AG04449 (cell line): ENCODE measurements at regions not wholly inside any gene's neighbourhood (a gene's known extent, or its start where the extent isn't known, plus 50 kb on each side); places are given as distances from the start of the nearest gene placed in this dataset.
"Not testable (repeated sequence)": the region's sequence is repeated elsewhere in the genome, so short reads cannot be mapped to it uniquely, and the experiment has no call there.

Experiments used
- CTCF ChIA-PET: fragments of 350-600 bp; formaldehyde crosslinking; extraction: SDS; loops from one replicate; lab custom pipeline; 2021; ENCODE audit warnings: antibody characterized with exemption; lab: Yijun Ruan, JAX
- POLR2A ChIA-PET: fragments of 400-600, 350-600 bp; formaldehyde crosslinking; extraction: SDS; loops from one replicate; lab custom pipeline; 2020; ENCODE audit warnings: antibody characterized with exemption, inconsistent platforms; lab: Yijun Ruan, JAX
- DNase-seq: peaks from one replicate; pipeline ENCODE4 v3.0.0-alpha.2; 2010; ENCODE audit warnings: low read depth, low spot score
- H3K4me3 ChIP-seq: 2 replicates; pipeline ENCODE4 v1.5.1; 2011; ENCODE audit warnings: low read depth, mild to moderate bottlenecking, control low read depth, low read length
- CTCF ChIP-seq: IDR thresholded peaks from one replicate; pipeline ENCODE4 v1.5.1; 2011; ENCODE audit warnings: mild to moderate bottlenecking, moderate library complexity, low read length, control low read depth, inconsistent platforms; ENCODE audit not compliant: insufficient read depth; ENCODE audit errors: missing control alignments

- DNase-seq, result no peak
- CTCF ChIA-PET, result no interaction called here
- TF ChIP-seq CTCF, result no peak
- POLR2A ChIA-PET, result no interaction called here
- H3K4me3 ChIP-seq, result no peak overlapping the region
Observed at GRCh38 chr5:89668821-89669220, 740.7 kb downstream of the CETN3 start.

DNA sequence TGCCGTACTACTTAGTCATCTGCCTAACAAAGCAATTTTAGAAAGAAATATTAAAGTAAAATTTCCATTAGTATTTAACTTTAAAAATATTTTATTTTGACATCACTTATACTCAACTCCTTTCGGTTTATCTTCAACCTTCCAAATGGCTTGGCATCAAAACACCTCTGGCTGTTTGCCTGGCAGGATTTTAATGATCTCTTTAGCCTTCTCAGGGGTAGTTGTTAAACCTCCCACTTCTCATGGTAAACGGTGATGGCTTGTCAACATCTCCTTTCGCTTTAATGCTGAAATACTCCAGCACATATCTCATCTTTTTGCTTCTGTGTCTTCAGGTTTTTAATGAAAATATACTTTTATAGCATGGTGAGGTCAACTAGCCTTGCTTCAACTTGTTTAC is 747.1 kb downstream of the CETN3 start:
- CTCF ChIA-PET, result no interaction called here

DNA sequence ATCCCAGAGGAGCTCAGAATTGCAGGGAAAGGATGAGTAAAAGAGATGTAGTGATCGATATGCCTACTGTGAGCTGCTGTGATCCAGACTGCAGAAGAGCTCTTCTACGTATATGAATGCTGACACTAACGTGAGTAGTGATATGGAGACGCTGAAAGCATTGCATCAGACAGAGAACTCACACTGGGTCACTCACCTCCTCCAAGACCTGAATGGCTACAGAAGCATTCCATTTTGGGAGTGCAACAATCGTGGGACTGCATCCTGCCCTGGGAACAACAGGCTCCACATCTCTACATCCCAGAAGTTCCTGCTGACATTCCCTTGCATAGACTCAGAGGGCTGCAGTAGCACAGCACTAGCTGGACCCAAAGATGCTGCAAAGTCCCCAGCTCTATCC is 755.9 kb upstream of the MEF2C start:
- DNase-seq, result no peak
- CTCF ChIA-PET, result no interaction called here
- H3K4me3 ChIP-seq, result no peak overlapping the region
- POLR2A ChIA-PET, result no interaction called here
- no peak for TF ChIP-seq CTCF

More for the DNA sequence above, 747.1 kb downstream of the CETN3 start:
- DNase-seq, result no peak
- no peak overlapping the region for H3K4me3 ChIP-seq
- POLR2A ChIA-PET, result no interaction called here
- no peak for TF ChIP-seq CTCF

DNA sequence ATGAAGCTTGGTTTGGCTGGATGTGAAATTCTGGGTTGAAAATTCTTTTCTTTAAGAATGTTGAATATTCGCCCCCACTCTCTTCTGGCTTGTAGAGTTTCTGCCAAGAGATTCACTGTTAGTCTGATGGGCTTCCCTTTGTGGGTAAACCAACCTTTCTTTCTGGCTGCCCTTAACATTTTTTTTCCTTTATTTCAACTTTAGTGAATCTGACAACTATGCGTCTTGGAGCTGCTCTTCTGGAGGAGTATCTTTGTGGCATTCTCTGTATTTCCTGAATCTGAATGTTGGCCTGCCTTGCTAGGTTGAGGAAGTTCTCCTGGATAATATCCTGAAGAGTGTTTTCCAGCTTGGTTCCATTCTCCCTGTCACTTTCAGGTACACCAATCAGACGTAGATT is 751.2 kb upstream of the MEF2C start:
- CTCF ChIA-PET, H3K4me3 ChIP-seq, DNase-seq, POLR2A ChIA-PET: not testable (repeated sequence)

- DNase-seq, POLR2A ChIA-PET, CTCF ChIA-PET, H3K4me3 ChIP-seq: not testable (repeated sequence)
Observed at GRCh38 chr5:89630064-89630463, 747.1 kb upstream of the MEF2C start.

DNA sequence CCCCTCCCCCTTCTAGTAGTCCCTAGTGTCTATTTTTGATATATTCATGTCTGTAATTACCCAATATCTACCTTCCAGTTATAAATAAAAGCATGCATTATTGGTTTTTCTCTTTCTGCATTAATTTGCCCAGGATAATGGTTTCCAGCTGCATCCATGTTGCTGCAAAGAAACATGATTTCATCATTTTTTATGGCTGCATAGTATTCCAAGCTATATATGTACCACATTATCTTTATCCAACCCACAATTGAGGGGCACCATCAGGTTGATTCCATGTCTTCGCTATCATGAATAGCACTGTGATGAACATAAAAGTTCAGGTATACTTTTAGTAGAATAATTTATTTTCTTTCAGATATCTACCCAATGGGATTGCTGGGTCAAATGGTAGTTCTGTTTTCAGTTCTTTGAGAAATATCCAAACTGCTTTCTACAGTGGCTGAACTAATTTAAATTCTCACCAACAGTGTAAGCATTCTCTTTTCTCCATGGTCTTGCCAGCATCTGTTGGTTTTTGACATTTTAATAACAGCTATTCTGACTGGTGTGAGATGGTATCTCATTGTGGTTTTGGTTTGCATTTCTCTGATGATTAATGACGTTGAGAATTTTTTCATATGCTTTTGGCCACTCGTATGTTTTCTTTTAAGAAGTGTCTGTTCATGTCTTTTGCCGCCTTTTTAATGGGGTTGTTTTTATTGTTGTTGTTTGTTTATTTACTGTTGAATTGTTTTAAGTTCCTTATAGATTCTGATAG is 746.1 kb upstream of the MEF2C start:
- no peak for DNase-seq
- ChIA-PET POLR2A (no interaction called here), CTCF (no interaction called here)
- H3K4me3 ChIP-seq, result no peak overlapping the region
- no peak for TF ChIP-seq CTCF

DNA sequence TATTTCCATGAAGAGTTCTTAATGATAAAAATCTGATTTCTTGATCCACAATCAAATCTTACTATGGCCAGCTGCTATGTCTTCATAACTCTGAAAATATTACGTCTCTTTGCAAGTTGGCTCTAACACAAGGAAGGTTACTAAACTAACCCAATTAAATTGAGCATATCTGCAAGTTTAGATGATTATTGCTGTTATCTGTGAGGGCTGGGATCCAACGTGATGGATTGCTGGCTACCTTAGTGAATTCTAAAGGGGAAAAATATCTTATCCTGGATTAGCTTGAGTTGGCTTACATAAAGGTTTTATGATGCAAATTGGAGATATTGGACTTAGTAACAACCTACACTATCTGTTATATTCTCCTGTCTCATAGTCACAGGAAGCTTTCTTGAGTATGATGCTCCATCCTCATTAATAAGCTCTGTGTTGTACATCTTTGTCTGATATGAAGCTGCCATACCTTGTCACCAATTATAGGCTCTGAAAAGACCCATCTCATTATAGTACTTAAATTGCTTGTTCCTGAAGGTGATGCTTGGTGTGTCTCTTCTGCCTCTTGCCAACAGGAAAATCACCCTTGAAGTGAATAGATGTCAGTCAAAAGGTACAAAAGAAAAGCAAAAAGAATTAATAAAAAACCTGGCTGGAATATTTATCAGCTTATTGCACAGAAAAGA is 733.0 kb upstream of the MEF2C start:
- ChIA-PET CTCF (no interaction called here), POLR2A (no interaction called here)
- no peak for DNase-seq
- no peak overlapping the region for H3K4me3 ChIP-seq
- no peak for TF ChIP-seq CTCF
